Astrocyte of the spinal cord (primary cell): ENCODE measurements at regions not wholly inside any gene's neighbourhood (a gene's known extent, or its start where the extent isn't known, plus 50 kb on each side); places are given as distances from the start of the nearest gene placed in this dataset.
A peak's percentile ranks its signal among the peaks of the same experiment; 100 is the strongest.

Experiments
- DNase-seq: peaks from one replicate; pipeline ENCODE4 v3.0.0; 2011; ENCODE audit warnings: low read depth, low spot score
- H3K4me3 ChIP-seq: 2 replicates; pipeline ENCODE4 v1.5.1; 2011; ENCODE audit warnings: low read depth, mild to moderate bottlenecking, low read length, moderate library complexity
- CTCF ChIP-seq: IDR thresholded peaks from 2 replicates; pipeline ENCODE4 v1.5.1; 2012; ENCODE audit warnings: low read depth, mild to moderate bottlenecking, low read length, inconsistent platforms
- in situ Hi-C: cut with HindIII; loops from 2 replicates; pipeline ENCODE4 v1.10.0; 2017; ENCODE audit warnings: low sequenced_read_pairs

GRCh38 chr5:120361941-120362340 is 102.2 kb upstream of the PRR16 start:
- DNase-seq, result no peak
- in situ Hi-C loops, result no loop called here
- H3K4me3 ChIP-seq, result no peak overlapping the region
- TF ChIP-seq CTCF, result no peak

DNA sequence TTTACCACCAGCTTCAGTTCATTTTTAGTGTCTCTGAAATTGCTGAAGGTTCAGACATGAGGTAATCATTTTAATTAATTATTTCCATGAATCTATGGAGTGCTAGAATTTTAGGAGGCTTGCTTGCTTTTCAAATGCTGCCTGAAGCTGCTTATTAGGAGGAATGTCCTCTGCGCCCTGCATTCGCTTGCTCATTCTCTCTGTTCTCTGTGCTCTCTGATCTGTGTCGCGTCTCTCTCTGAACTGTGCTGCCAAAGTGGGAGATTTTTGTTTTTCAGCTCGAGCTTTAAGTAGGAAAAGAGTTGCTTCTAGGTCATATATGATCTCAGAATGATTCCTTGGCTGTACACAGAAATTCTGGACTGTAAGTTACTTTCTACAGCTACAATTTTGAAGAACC is 101.7 kb upstream of the PRR16 start:
- no peak for DNase-seq
- no peak overlapping the region for H3K4me3 ChIP-seq
- no peak for TF ChIP-seq CTCF
- in situ Hi-C loops, result no loop called here

- no peak overlapping the region for H3K4me3 ChIP-seq
- in situ Hi-C loops, result no loop called here
- TF ChIP-seq CTCF, result no peak
- peak; percentile 36 for DNase-seq
These were observed 98.2 kb upstream of the PRR16 start for GRCh38 chr5:120365656-120366446.

GRCh38 chr5:120367896-120368634 is 96.0 kb upstream of the PRR16 start:
- no peak overlapping the region for H3K4me3 ChIP-seq
- TF ChIP-seq CTCF, result no peak
- no peak for DNase-seq
- in situ Hi-C loops, result no loop called here

DNA sequence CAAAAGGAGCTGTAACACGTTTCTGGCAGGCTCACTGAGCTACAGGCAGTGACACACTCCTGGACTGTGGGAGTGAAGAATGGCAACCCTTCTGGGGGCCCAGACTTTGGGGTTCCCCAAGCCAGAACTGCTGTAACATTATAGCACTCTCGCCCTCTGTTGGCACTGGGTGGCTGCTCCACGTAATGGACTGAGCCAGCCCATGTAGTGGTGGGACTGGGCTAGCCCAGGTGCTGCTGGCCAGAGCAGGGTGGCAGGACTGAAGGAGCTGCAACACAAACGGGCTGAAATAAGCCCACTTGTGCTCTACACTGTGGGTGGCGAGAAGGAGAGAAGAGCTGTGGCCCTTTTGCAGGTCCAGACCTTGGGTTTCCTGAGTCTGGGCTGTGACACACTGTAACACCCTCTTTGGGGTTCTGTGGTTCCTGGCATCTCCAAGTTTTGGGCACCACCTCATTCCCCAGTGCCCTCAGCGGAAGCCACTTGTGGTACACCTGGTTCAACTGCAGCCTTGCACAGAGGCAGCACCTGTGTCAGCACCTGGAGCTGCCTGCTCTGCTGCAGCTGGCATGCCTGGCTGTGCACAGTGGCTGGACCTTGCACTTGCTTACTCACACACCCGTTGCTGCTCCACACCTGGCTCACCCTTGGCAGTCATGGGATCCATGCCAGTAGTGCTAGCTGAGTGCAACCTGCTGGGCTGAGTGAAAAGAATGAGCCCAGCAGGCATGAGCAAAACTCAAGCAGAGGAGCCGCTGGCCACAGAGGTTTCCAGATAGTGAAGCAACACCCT is 95.0 kb upstream of the PRR16 start:
- no peak overlapping the region for H3K4me3 ChIP-seq
- no peak for TF ChIP-seq CTCF
- no peak for DNase-seq
- in situ Hi-C loops, result no loop called here

- no peak overlapping the region for H3K4me3 ChIP-seq
- in situ Hi-C loops, result no loop called here
- peak; percentile 28 for DNase-seq
- no peak for TF ChIP-seq CTCF
These were observed 91.2 kb upstream of the PRR16 start for GRCh38 chr5:120372899-120373298.
